Calu3 (cell line): ENCODE measurements at regions not wholly inside any gene's neighbourhood (a gene's known extent, or its start where the extent isn't known, plus 50 kb on each side); places are given as distances from the start of the nearest gene placed in this dataset.

Experiments used
- BruUV-seq: library from RNA; stranded (reverse); fragments of 400-500 nt; replicated peaks from 2 replicates; lab custom pipeline; 2021; lab: Mats Ljungman, UMichigan
- CTCF ChIA-PET: fragments of 300-600 bp; sonication (Branson Sonifier 250); formaldehyde crosslinking; loops from one replicate; lab custom pipeline; 2022; ENCODE audit warnings: antibody characterized with exemption; lab: Charles Lee
- DNase-seq: peaks from one replicate; pipeline ENCODE4 v3.0.0; 2022
- H3K27ac Mint-ChIP-seq: one replicate; pipeline ENCODE4 v1.8.0; 2022; ENCODE audit warnings: mixed read lengths; ENCODE audit not compliant: unreplicated experiment
- H3K27me3 Mint-ChIP-seq: one replicate; pipeline ENCODE4 v1.8.0; 2022; ENCODE audit warnings: mixed read lengths; ENCODE audit not compliant: unreplicated experiment
- H3K36me3 Mint-ChIP-seq: one replicate; pipeline ENCODE4 v1.8.0; 2022; ENCODE audit warnings: mild to moderate bottlenecking, moderate library complexity, mixed read lengths; ENCODE audit not compliant: insufficient read depth, unreplicated experiment
- H3K4me1 Mint-ChIP-seq: one replicate; pipeline ENCODE4 v1.8.0; 2022; ENCODE audit warnings: mild to moderate bottlenecking, low read depth, mixed read lengths; ENCODE audit not compliant: unreplicated experiment
- H3K4me3 Mint-ChIP-seq: one replicate; pipeline ENCODE4 v1.8.0; 2022; ENCODE audit warnings: mild to moderate bottlenecking, low read depth, moderate library complexity, mixed read lengths; ENCODE audit not compliant: unreplicated experiment
- H3K9me3 Mint-ChIP-seq: one replicate; pipeline ENCODE4 v1.8.0; 2022; ENCODE audit warnings: low read depth, mixed read lengths; ENCODE audit not compliant: unreplicated experiment
- intact Hi-C: fragments of 100-400 bp; cut with micrococcal nuclease; formaldehyde crosslinking; loops from one replicate; pipeline ENCODE4 v1.10.0; 2022; ENCODE audit not compliant: unreplicated experiment
- TF ChIP-seq, protein P1 (sequence below): fragments of 200-600 bp; IDR thresholded peaks from one replicate; pipeline ENCODE4 v1.8.0; 2022; ENCODE audit warnings: antibody characterized with exemption; ENCODE audit not compliant: unreplicated experiment

DNA sequence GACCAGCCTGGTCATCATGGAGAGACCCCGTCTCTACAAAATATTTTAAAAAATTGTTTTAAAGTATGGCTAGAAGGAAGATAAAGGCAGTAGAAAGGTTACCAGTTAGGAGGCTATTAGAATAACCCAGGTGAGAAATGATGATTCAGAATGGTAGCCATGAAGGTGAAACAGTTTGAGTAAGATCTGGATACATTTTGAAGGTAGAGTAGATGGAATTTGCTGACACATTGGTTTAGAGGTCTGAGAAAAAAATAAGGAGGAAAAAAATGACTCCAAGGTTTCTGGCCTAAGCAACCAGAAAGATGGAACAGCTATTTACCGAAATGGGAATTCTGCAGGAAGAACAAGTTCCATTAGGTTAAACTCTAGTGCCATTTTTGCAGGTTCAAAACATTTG is 167.9 kb upstream of the TAB2 start:
- Mint-ChIP-seq H3K4me3 (no peak overlapping the region), H3K36me3 (no peaks in the 10 kb centered on the region), H3K4me1 (no peaks in the 10 kb centered on the region), H3K9me3 (no peaks in the 10 kb centered on the region), H3K27ac (no peak overlapping the region), H3K27me3 (peaks cover 30% of the 10 kb centered on the region)
- CTCF ChIA-PET, result no interaction called here
- intact Hi-C loops, result no loop called here
- DNase-seq, result no peak
- TF ChIP-seq, protein P1, sequence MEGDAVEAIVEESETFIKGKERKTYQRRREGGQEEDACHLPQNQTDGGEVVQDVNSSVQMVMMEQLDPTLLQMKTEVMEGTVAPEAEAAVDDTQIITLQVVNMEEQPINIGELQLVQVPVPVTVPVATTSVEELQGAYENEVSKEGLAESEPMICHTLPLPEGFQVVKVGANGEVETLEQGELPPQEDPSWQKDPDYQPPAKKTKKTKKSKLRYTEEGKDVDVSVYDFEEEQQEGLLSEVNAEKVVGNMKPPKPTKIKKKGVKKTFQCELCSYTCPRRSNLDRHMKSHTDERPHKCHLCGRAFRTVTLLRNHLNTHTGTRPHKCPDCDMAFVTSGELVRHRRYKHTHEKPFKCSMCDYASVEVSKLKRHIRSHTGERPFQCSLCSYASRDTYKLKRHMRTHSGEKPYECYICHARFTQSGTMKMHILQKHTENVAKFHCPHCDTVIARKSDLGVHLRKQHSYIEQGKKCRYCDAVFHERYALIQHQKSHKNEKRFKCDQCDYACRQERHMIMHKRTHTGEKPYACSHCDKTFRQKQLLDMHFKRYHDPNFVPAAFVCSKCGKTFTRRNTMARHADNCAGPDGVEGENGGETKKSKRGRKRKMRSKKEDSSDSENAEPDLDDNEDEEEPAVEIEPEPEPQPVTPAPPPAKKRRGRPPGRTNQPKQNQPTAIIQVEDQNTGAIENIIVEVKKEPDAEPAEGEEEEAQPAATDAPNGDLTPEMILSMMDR, result no peak
- BruUV-seq, result no TSS peak

DNA sequence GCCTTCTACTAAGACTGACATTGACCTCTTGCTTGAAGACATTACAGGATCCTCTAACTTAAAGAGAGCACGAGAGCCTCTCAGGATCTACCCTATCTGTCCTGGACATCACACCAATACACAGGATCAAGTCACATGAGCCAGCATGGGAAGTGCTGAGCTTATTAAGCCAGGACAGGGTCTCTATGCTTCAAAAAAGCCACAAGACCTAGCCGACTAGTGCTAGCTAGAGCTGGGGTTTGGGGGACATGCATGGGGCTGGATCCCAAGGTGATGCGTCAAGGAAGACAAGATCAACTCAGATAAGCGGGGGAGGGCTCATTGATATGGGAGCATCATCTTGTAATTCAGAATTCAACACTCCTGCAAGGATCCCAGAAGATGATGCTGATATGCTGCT is 167.2 kb upstream of the TAB2 start:
- Mint-ChIP-seq H3K36me3 (no peaks in the 10 kb centered on the region), H3K27ac (no peak overlapping the region), H3K9me3 (no peaks in the 10 kb centered on the region), H3K4me1 (no peaks in the 10 kb centered on the region), H3K27me3 (peaks cover 30% of the 10 kb centered on the region), H3K4me3 (no peak overlapping the region)
- intact Hi-C loops, result no loop called here
- no TSS peak for BruUV-seq
- CTCF ChIA-PET, result no interaction called here
- TF ChIP-seq, protein P1, result no peak
- no peak for DNase-seq

DNA sequence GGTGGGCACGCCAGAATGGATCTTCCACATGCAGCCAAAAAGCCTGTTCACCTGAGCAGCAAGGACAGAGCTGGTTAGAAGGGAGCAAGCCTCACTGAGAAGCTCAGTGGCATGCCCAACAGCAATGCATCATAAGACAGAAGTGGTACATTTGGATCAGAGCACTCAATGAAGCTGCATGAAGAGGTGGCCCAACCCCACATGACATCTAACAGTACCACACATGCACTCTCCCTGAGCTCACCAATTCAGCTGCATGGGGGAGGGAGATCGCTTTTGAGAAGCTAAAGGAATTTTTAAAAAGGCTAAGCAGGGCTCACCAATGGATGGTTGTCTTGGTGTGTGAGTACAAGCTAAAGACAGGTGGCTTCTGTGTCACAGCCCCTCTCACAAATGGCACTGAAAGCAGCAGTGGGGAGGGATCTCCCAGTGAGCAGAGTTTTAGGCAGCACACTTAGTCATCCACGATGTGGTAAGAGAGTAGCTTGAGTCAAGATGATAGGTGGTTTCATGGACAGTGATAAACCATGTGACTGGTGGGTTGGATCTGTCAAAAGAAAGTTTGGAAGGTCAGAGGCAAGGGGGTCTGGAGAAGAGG is 166.6 kb upstream of the TAB2 start:
- no peak for DNase-seq
- H3K27me3 Mint-ChIP-seq, result peaks cover 30% of the 10 kb centered on the region
- H3K27ac Mint-ChIP-seq, result no peak overlapping the region
- no peaks in the 10 kb centered on the region for H3K9me3 Mint-ChIP-seq
- TF ChIP-seq, protein P1, result no peak
- intact Hi-C loops, result no loop called here
- BruUV-seq, result no TSS peak
- H3K36me3 Mint-ChIP-seq, result no peaks in the 10 kb centered on the region
- H3K4me3 Mint-ChIP-seq, result no peak overlapping the region
- no peaks in the 10 kb centered on the region for H3K4me1 Mint-ChIP-seq
- CTCF ChIA-PET, result no interaction called here

DNA sequence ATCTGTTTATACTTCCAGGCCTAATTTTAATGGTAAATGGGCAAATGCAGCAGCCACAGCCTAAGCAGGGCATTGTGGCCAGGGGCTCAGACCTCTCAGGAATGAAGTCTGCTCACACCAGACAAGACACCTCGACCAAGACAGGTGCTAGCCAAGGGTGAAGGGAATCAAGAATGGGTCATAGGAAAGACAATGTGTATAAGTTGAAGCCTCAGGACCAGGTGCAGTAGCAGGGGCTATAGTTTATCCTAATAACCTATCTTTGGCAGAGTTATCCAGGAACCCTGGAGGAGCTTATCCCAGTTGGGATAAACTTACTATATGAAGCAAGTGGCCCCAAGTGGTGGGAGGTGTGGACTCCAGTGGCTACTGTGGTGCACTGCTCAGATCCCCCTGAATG is 165.0 kb upstream of the TAB2 start:
- no peaks in the 10 kb centered on the region for H3K9me3 Mint-ChIP-seq
- CTCF ChIA-PET, result interaction anchor here (0.6 kb wide), 1 partner anchor 197 kb away, joined by 4 read pairs; no protein-coding TSS in a partner anchor
- H3K36me3 Mint-ChIP-seq, result no peaks in the 10 kb centered on the region
- TF ChIP-seq, protein P1, result no peak
- H3K4me1 Mint-ChIP-seq, result no peaks in the 10 kb centered on the region
- no peak overlapping the region for H3K27ac Mint-ChIP-seq
- H3K27me3 Mint-ChIP-seq, result peaks cover 30% of the 10 kb centered on the region
- intact Hi-C loops, result no loop called here
- H3K4me3 Mint-ChIP-seq, result no peak overlapping the region
- no peak for DNase-seq
- no TSS peak for BruUV-seq
